ENCODE measurements at regions not wholly inside any gene's neighbourhood (a gene's known extent, or its start where the extent isn't known, plus 50 kb on each side); places are given as distances from the start of the nearest gene placed in this dataset.

DNA sequence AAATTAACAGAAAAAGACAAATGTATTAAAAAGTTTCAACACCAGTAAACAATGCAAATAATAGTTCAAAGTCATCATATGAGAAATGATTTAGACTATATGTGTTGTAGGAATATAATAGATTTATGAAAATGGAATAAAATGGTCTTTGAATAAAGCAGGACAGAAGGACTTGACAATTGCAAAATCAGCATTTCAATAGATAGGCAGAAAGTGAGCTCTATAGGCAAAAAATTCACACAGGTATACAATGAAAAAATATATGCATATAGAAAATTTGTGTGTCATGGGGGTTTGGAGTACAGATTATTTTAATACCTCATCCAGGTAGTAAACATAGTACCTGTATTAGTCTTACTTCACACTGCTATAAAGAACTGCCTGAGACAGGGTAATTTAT lies 571.1 kb upstream of the EYS start:
- TF ChIP-seq CTCF (IDR thresholded peaks at IDR 0.05) (no peak), ZFX (IDR thresholded peaks at IDR 0.05; ENCODE audit: borderline replicate concordance) (no peak)
